GM23338 (cell line): ENCODE measurements at regions not wholly inside any gene's neighbourhood (a gene's known extent, or its start where the extent isn't known, plus 50 kb on each side); places are given as distances from the start of the nearest gene placed in this dataset.

Experiments used
- ATAC-seq: fragments of 200-7000 bp; cut with Tn5 transposase; 3 replicates; pipeline ENCODE4 v1.9.1; 2020
- DNase-seq: peaks from one replicate; pipeline ENCODE4 v3.0.0-alpha.2; 2015; ENCODE audit warnings: low spot score
- H2AFZ ChIP-seq: fragments of 200-600 bp; sonication (generic); 2 replicates; pipeline ENCODE4 v1.8.0; 2016; ENCODE audit warnings: antibody characterized with exemption, mild to moderate bottlenecking, moderate library complexity
- H3F3A ChIP-seq: fragments of 200-600 bp; sonication (generic); replicated peaks from 2 replicates; pipeline ENCODE4 v1.8.0; 2017; ENCODE audit warnings: antibody characterized with exemption, mixed run types, low read depth
- H3K27ac ChIP-seq: fragments of 200-600 bp; sonication (generic); 2 replicates; pipeline ENCODE4 v1.6.1; 2016; ENCODE audit warnings: low read depth
- H3K27me3 ChIP-seq: fragments of 200-600 bp; sonication (generic); 2 replicates; pipeline ENCODE4 v1.8.0; 2016; ENCODE audit warnings: mild to moderate bottlenecking, mixed run types, moderate library complexity; ENCODE audit not compliant: insufficient read depth
- H3K36me3 ChIP-seq: fragments of 200-600 bp; sonication (generic); 2 replicates; pipeline ENCODE4 v1.8.0; 2016; ENCODE audit warnings: mild to moderate bottlenecking; ENCODE audit not compliant: insufficient read depth
- H3K4me1 ChIP-seq: fragments of 200-600 bp; sonication (generic); 2 replicates; pipeline ENCODE4 v1.8.0; 2016; ENCODE audit warnings: mild to moderate bottlenecking, moderate library complexity; ENCODE audit not compliant: insufficient read depth
- H3K4me2 ChIP-seq: fragments of 200-600 bp; sonication (generic); 2 replicates; pipeline ENCODE4 v1.7.1; 2017; ENCODE audit warnings: mixed run types
- H3K4me3 ChIP-seq: fragments of 200-600 bp; sonication (generic); 2 replicates; pipeline ENCODE4 v1.6.1; 2016; ENCODE audit warnings: mixed run types
- H3K79me2 ChIP-seq: fragments of 200-600 bp; sonication (generic); replicated peaks from 2 replicates; pipeline ENCODE4 v1.8.0; 2017; ENCODE audit warnings: mild to moderate bottlenecking; ENCODE audit not compliant: insufficient read depth
- H3K9me2 ChIP-seq: fragments of 200-600 bp; sonication (generic); 2 replicates; pipeline ENCODE4 v1.8.0; 2017; ENCODE audit not compliant: insufficient read depth
- H4K20me1 ChIP-seq: fragments of 200-600 bp; sonication (generic); replicated peaks from 2 replicates; pipeline ENCODE4 v1.8.0; 2017; ENCODE audit warnings: mild to moderate bottlenecking; ENCODE audit not compliant: insufficient read depth
- H3K27ac Mint-ChIP-seq: 2 replicates; pipeline ENCODE4 v1.8.0; 2020; ENCODE audit warnings: inconsistent platforms, mild to moderate bottlenecking, moderate library complexity, mixed read lengths
- H3K27me3 Mint-ChIP-seq: 3 replicates; pipeline ENCODE4 v1.8.0; 2022; ENCODE audit warnings: low read depth, mild to moderate bottlenecking, moderate library complexity, mixed read lengths, inconsistent platforms; ENCODE audit not compliant: insufficient read depth, poor library complexity
- H3K36me3 Mint-ChIP-seq: 3 replicates; pipeline ENCODE4 v1.8.0; 2021; ENCODE audit warnings: low read depth, mild to moderate bottlenecking, inconsistent platforms, moderate library complexity, mixed read lengths
- H3K4me1 Mint-ChIP-seq: 3 replicates; pipeline ENCODE4 v1.8.0; 2020; ENCODE audit warnings: mild to moderate bottlenecking, inconsistent platforms, mixed read lengths
- H3K4me3 Mint-ChIP-seq: 3 replicates; pipeline ENCODE4 v1.8.0; 2021; ENCODE audit warnings: moderate library complexity, mild to moderate bottlenecking, inconsistent platforms, mixed read lengths
- H3K9me3 Mint-ChIP-seq: 3 replicates; pipeline ENCODE4 v1.8.0; 2020; ENCODE audit warnings: moderate library complexity, mild to moderate bottlenecking, inconsistent platforms, mixed read lengths
- CREB1 ChIP-seq: fragments of 250-450 bp; sonication (Bioruptor Pico); IDR thresholded peaks from 2 replicates; pipeline ENCODE4 v1.5.0; 2020; ENCODE audit warnings: low read depth, mild to moderate bottlenecking, moderate library complexity
- CTCF ChIP-seq, 2 experiments: fragments of 200-600 bp in 1 of 2; sonication (generic) in 1 of 2; conservative IDR thresholded peaks; 2 replicates each; pipeline versions ENCODE4 v1.5.1 to v1.6.1; 2016 to 2017; ENCODE audit warnings: antibody characterized with exemption in 2 of 2, low read depth in 2 of 2, mild to moderate bottlenecking in 2 of 2, moderate library complexity in 1 of 2
- EZH2phosphoT487 ChIP-seq: fragments of 200-600 bp; sonication (generic); IDR thresholded peaks from one replicate; pipeline ENCODE4 v1.8.1; 2018; ENCODE audit warnings: antibody characterized with exemption; ENCODE audit not compliant: unreplicated experiment
- ZNF114 ChIP-seq: fragments of 250-450 bp; sonication (Bioruptor Pico); IDR thresholded peaks from 2 replicates; pipeline ENCODE4 v1.5.0; 2020; ENCODE audit warnings: mild to moderate bottlenecking, moderate library complexity
- TF ChIP-seq, protein P1 (sequence below): IDR thresholded peaks from 2 replicates; pipeline ENCODE4 v1.6.1; 2016; ENCODE audit warnings: antibody characterized with exemption
- TF ChIP-seq, protein P2 (sequence below): fragments of 250-450 bp; sonication (Bioruptor Pico); IDR thresholded peaks from 2 replicates; pipeline ENCODE4 v1.5.0; 2020; ENCODE audit warnings: mild to moderate bottlenecking, moderate library complexity

DNA sequence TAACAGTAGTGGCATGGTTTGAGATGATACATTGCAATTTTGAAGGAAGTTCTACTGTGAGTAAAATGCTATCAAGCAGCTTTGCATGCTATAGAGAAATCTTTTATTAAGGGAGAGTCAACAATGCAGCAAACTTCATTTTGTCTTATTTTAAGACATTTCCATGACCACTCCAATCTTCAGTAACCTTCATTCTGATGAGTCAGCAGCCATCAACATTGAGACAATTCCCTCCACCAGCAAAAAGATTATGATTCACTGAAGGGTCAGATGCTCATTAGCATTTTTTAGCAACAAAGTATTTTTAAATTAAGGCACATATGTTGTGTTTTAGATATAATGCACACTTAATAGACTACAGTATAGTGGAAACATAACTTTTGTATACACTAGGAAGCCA is 235.7 kb downstream of the DSC3 start:
- Histone ChIP-seq H3K4me3 (no peak overlapping the region), H3K79me2 (no peaks in the 10 kb centered on the region), H3K9me2 (no peaks in the 10 kb centered on the region), H3K27ac (no peak overlapping the region), H3K36me3 (no peaks in the 10 kb centered on the region), H4K20me1 (no peaks in the 10 kb centered on the region), H3F3A (no peaks in the 10 kb centered on the region), H3K27me3 (no peaks in the 10 kb centered on the region), H2AFZ (no peak overlapping the region), H3K4me1 (no peaks in the 10 kb centered on the region), H3K4me2 (no peak overlapping the region)
- DNase-seq, result no peak
- peaks cover 8% of the 10 kb centered on the region; the same call in 2 of the 3 replicates for H3K4me1 Mint-ChIP-seq
- H3K9me3 Mint-ChIP-seq, result no peaks in the 10 kb centered on the region; the same call in 2 of the 3 replicates
- H3K27ac Mint-ChIP-seq, result no peak overlapping the region
- H3K36me3 Mint-ChIP-seq, result no peaks in the 10 kb centered on the region
- TF ChIP-seq CTCF (conservative IDR thresholded peaks at IDR 0.05; ENCODE audit: low read depth in 2 of 2) (no peak), ZNF114 (CRISPR knock-in tag) (no peak), EZH2phosphoT487 (no peak)
- TF ChIP-seq, protein P1, sequence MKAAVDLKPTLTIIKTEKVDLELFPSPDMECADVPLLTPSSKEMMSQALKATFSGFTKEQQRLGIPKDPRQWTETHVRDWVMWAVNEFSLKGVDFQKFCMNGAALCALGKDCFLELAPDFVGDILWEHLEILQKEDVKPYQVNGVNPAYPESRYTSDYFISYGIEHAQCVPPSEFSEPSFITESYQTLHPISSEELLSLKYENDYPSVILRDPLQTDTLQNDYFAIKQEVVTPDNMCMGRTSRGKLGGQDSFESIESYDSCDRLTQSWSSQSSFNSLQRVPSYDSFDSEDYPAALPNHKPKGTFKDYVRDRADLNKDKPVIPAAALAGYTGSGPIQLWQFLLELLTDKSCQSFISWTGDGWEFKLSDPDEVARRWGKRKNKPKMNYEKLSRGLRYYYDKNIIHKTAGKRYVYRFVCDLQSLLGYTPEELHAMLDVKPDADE, result no peak
- no peaks in the 10 kb centered on the region for H3K27me3 Mint-ChIP-seq
- no peak overlapping the region for H3K4me3 Mint-ChIP-seq
- ATAC-seq, result no peak

DNA sequence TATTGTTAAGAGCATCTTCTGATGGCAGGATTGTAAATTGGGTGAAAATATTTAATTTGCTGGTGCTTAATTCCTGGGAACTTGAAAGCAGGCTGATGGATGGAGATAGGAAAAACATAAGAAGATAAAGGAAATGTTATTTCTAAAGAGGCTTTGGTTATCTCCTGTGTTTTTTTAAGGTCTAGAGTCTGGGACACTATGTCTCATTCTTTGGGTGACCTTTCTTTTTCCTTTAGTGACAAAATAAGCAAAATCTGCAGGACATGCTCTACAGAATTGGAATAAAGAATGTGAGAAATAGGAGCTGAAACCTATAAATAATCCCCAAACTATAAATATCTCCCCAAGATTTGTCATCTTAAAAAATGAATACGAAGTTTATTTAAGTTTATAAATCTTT is 241.7 kb downstream of the DSC3 start:
- no peak overlapping the region for H3K27ac ChIP-seq
- no peaks in the 10 kb centered on the region for H3K79me2 ChIP-seq
- H3K9me2 ChIP-seq, result peaks cover 13% of the 10 kb centered on the region
- H3K27me3 Mint-ChIP-seq, result no peaks in the 10 kb centered on the region
- ATAC-seq (no peak), DNase-seq (no peak)
- no peaks in the 10 kb centered on the region for H3K36me3 ChIP-seq
- TF ChIP-seq CREB1 (CRISPR knock-in tag) (no peak), EZH2phosphoT487 (no peak)
- TF ChIP-seq, protein P2, sequence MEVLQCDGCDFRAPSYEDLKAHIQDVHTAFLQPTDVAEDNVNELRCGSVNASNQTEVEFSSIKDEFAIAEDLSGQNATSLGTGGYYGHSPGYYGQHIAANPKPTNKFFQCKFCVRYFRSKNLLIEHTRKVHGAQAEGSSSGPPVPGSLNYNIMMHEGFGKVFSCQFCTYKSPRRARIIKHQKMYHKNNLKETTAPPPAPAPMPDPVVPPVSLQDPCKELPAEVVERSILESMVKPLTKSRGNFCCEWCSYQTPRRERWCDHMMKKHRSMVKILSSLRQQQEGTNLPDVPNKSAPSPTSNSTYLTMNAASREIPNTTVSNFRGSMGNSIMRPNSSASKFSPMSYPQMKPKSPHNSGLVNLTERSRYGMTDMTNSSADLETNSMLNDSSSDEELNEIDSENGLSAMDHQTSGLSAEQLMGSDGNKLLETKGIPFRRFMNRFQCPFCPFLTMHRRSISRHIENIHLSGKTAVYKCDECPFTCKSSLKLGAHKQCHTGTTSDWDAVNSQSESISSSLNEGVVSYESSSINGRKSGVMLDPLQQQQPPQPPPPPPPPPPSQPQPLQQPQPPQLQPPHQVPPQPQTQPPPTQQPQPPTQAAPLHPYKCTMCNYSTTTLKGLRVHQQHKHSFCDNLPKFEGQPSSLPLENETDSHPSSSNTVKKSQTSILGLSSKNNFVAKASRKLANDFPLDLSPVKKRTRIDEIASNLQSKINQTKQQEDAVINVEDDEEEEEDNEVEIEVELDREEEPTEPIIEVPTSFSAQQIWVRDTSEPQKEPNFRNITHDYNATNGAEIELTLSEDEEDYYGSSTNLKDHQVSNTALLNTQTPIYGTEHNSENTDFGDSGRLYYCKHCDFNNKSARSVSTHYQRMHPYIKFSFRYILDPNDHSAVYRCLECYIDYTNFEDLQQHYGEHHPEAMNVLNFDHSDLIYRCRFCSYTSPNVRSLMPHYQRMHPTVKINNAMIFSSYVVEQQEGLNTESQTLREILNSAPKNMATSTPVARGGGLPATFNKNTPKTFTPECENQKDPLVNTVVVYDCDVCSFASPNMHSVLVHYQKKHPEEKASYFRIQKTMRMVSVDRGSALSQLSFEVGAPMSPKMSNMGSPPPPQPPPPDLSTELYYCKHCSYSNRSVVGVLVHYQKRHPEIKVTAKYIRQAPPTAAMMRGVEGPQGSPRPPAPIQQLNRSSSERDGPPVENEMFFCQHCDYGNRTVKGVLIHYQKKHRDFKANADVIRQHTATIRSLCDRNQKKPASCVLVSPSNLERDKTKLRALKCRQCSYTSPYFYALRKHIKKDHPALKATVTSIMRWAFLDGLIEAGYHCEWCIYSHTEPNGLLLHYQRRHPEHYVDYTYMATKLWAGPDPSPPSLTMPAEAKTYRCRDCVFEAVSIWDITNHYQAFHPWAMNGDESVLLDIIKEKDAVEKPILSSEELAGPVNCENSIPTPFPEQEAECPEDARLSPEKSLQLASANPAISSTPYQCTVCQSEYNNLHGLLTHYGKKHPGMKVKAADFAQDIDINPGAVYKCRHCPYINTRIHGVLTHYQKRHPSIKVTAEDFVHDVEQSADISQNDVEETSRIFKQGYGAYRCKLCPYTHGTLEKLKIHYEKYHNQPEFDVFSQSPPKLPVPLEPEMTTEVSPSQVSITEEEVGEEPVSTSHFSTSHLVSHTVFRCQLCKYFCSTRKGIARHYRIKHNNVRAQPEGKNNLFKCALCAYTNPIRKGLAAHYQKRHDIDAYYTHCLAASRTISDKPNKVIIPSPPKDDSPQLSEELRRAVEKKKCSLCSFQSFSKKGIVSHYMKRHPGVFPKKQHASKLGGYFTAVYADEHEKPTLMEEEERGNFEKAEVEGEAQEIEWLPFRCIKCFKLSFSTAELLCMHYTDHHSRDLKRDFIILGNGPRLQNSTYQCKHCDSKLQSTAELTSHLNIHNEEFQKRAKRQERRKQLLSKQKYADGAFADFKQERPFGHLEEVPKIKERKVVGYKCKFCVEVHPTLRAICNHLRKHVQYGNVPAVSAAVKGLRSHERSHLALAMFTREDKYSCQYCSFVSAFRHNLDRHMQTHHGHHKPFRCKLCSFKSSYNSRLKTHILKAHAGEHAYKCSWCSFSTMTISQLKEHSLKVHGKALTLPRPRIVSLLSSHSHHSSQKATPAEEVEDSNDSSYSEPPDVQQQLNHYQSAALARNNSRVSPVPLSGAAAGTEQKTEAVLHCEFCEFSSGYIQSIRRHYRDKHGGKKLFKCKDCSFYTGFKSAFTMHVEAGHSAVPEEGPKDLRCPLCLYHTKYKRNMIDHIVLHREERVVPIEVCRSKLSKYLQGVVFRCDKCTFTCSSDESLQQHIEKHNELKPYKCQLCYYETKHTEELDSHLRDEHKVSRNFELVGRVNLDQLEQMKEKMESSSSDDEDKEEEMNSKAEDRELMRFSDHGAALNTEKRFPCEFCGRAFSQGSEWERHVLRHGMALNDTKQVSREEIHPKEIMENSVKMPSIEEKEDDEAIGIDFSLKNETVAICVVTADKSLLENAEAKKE (CRISPR knock-in tag), result no peak
- H3K4me1 Mint-ChIP-seq, result peaks cover 4% of the 10 kb centered on the region; the same call in 1 of the 3 replicates
- no peak overlapping the region for H3K4me2 ChIP-seq
- no peak overlapping the region for H2AFZ ChIP-seq
- no peaks in the 10 kb centered on the region for H3K36me3 Mint-ChIP-seq
- no peak overlapping the region for H3K4me3 ChIP-seq
- H3K27me3 ChIP-seq, result no peaks in the 10 kb centered on the region
- H3K4me3 Mint-ChIP-seq, result no peak overlapping the region
- H3F3A ChIP-seq, result no peaks in the 10 kb centered on the region
- H3K27ac Mint-ChIP-seq, result no peak overlapping the region
- H4K20me1 ChIP-seq, result no peaks in the 10 kb centered on the region
- no peaks in the 10 kb centered on the region; the same call in 2 of the 3 replicates for H3K9me3 Mint-ChIP-seq
- no peaks in the 10 kb centered on the region for H3K4me1 ChIP-seq
